K562 (cell line): ENCODE measurements at regions not wholly inside any gene's neighbourhood (a gene's known extent, or its start where the extent isn't known, plus 50 kb on each side); places are given as distances from the start of the nearest gene placed in this dataset.

Experiments used
- ATAC-seq: fragments of 200-7000 bp; cut with Tn5 transposase; 3 replicates; pipeline ENCODE4 v1.9.1; 2020; ENCODE audit warnings: moderate library complexity
- BruUV-seq: library from RNA; stranded (reverse); fragments of 400-500 nt; replicated peaks from 2 replicates; lab custom pipeline; 2021; lab: Mats Ljungman, UMichigan
- CTCF ChIA-PET: fragments of 300-600 bp; formaldehyde crosslinking; extraction: SDS; loops from one replicate; lab custom pipeline; 2021; ENCODE audit warnings: low intra/inter-chr PET ratio; lab: Yijun Ruan, JAX
- POLR2A ChIA-PET: fragments of 300-600, 350-650 bp; sonication (Branson Sonifier 250); formaldehyde crosslinking; extraction: SDS; loops from one replicate; lab custom pipeline; 2021; ENCODE audit warnings: antibody characterized with exemption, inconsistent platforms; lab: Yijun Ruan, JAX
- DNase-seq, 4 experiments: peaks; one replicate each; pipeline versions ENCODE4 v3.0.0 to v3.0.0-alpha.2; 2011 to 2018; ENCODE audit warnings: low spot score in 3 of 4, mixed read lengths in 3 of 4; ENCODE audit errors: extremely low read depth in 1 of 4
- FAIRE-seq: peaks from 2 replicates; lab custom pipeline; 2011; peaks lifted over from hg19 to GRCh38; lab: Jason Lieb, UNC
- H2AFZ ChIP-seq: 2 replicates; pipeline ENCODE4 v1.6.0; 2011; ENCODE audit warnings: low read depth, low read length, control low read depth, inconsistent platforms
- H3K27ac ChIP-seq: fragments of 200-600 bp; 3 replicates; pipeline ENCODE4 v1.8.0; 2011; ENCODE audit warnings: low read depth, mild to moderate bottlenecking, control low read depth, inconsistent platforms, low read length, moderate library complexity, mixed read lengths; ENCODE audit errors: extremely low read depth
- H3K27me3 ChIP-seq, 2 experiments: fragments of 300-600 bp in 1 of 2; 2 replicates in 1 of 2; 3 replicates in 1 of 2; pipeline versions ENCODE4 v1.6.0 to v1.8.0; 2011; ENCODE audit warnings: inconsistent platforms in 2 of 2, low read length in 2 of 2, mild to moderate bottlenecking in 1 of 2, mixed read lengths in 1 of 2, moderate library complexity in 1 of 2; ENCODE audit not compliant: control insufficient read depth in 2 of 2, insufficient read depth in 2 of 2
- H3K36me3 ChIP-seq: fragments of 300-600 bp; 3 replicates; pipeline ENCODE4 v1.8.0; 2011; ENCODE audit warnings: mild to moderate bottlenecking, low read length, inconsistent platforms; ENCODE audit not compliant: control insufficient read depth, insufficient read depth
- H3K4me1 ChIP-seq, 2 experiments: fragments of 200-600 bp in 1 of 2; replicated peaks in 1 of 2; 2 replicates in 1 of 2; 3 replicates in 1 of 2; pipeline versions ENCODE4 v1.5.1 to v1.8.0; 2011; ENCODE audit warnings: inconsistent platforms in 2 of 2, low read length in 2 of 2, mild to moderate bottlenecking in 1 of 2, mixed read lengths in 1 of 2, moderate library complexity in 1 of 2; ENCODE audit not compliant: control insufficient read depth in 2 of 2, insufficient read depth in 2 of 2
- H3K4me2 ChIP-seq: 2 replicates; pipeline ENCODE4 v1.6.1; 2011; ENCODE audit warnings: low read length, control low read depth, inconsistent platforms, mixed read lengths; ENCODE audit not compliant: insufficient read depth
- H3K4me3 ChIP-seq: fragments of 200-600 bp; sonication (generic), shearing (Covaris generic); 2 replicates; pipeline ENCODE4 v1.5.1; 2016; ENCODE audit warnings: control low read depth, inconsistent platforms
- H3K79me2 ChIP-seq: fragments of 200-600 bp; 3 replicates; pipeline ENCODE4 v1.8.0; 2011; ENCODE audit warnings: low read length, inconsistent platforms; ENCODE audit not compliant: control insufficient read depth, insufficient read depth
- H3K9ac ChIP-seq, 2 experiments: 2 replicates each; pipeline versions ENCODE4 v1.6.0 to v1.6.1; 2011; ENCODE audit warnings: low read depth in 2 of 2, low read length in 2 of 2, control low read depth in 1 of 2, inconsistent platforms in 1 of 2, mild to moderate bottlenecking in 1 of 2, mixed read lengths in 1 of 2; ENCODE audit not compliant: insufficient read depth in 1 of 2
- H3K9me1 ChIP-seq: one replicate; pipeline ENCODE4 v1.6.0; 2011; ENCODE audit warnings: inconsistent platforms, mild to moderate bottlenecking, low read length, moderate library complexity; ENCODE audit not compliant: control insufficient read depth, insufficient read depth
- H3K9me3 ChIP-seq: replicated peaks from 2 replicates; pipeline ENCODE4 v1.5.1; 2011; ENCODE audit warnings: low read depth, low read length, inconsistent platforms; ENCODE audit not compliant: control insufficient read depth, insufficient read depth
- H4K20me1 ChIP-seq: replicated peaks from 2 replicates; pipeline ENCODE4 v1.6.1; 2011; ENCODE audit warnings: low read length, inconsistent platforms, mixed read lengths; ENCODE audit not compliant: control insufficient read depth, insufficient read depth
- ETV1 ChIP-seq: fragments of 450-650 bp; conservative IDR thresholded peaks from 2 replicates; pipeline ENCODE4 v1.6.1; 2016; ENCODE audit warnings: missing genetic modification characterization, control low read depth, low read depth, missing compliant biosample characterization
- FOXJ2 ChIP-seq: fragments of 200-800 bp; sonication (Bioruptor generic); IDR thresholded peaks from 2 replicates; pipeline ENCODE4 v1.6.1; 2016; ENCODE audit warnings: missing genetic modification characterization, missing compliant biosample characterization
- HMG20A ChIP-seq: fragments of 450-650 bp; formaldehyde crosslinking; conservative IDR thresholded peaks from 2 replicates; pipeline ENCODE4 v1.4.0; 2020; ENCODE audit warnings: mild to moderate bottlenecking, mixed read lengths
- HOXB6 ChIP-seq: fragments of 250-450 bp; sonication (Bioruptor Pico); IDR thresholded peaks from 2 replicates; pipeline ENCODE4 v1.5.1; 2022; ENCODE audit warnings: mild to moderate bottlenecking, borderline replicate concordance
- MAFK ChIP-seq: IDR thresholded peaks from 2 replicates; pipeline ENCODE4 v1.6.1; 2011; ENCODE audit warnings: low read length, improper control_type of control experiment
- MCM2 ChIP-seq: fragments of 450-650 bp; IDR thresholded peaks from 2 replicates; pipeline ENCODE4 v1.6.1; 2017; ENCODE audit warnings: low read depth, mild to moderate bottlenecking
- NR2F6 ChIP-seq: fragments of 450-650 bp; formaldehyde crosslinking; IDR thresholded peaks from 2 replicates; pipeline ENCODE4 v1.4.0; 2020; ENCODE audit warnings: mild to moderate bottlenecking
- PHB ChIP-seq: fragments of 250-450 bp; sonication (Bioruptor Pico); IDR thresholded peaks from 2 replicates; pipeline ENCODE4 v1.5.0; 2021
- SIN3A ChIP-seq, 2 experiments: fragments of 150-350 bp in 1 of 2; IDR thresholded peaks; 2 replicates each; pipeline ENCODE4 v1.6.1; 2011 to 2016; ENCODE audit warnings: borderline replicate concordance in 2 of 2, low read depth in 2 of 2, low read length in 2 of 2, mild to moderate bottlenecking in 2 of 2, moderate library complexity in 2 of 2; ENCODE audit not compliant: control insufficient read depth in 1 of 2
- TAF9B ChIP-seq: fragments of 450-650 bp; IDR thresholded peaks from 2 replicates; pipeline ENCODE4 v1.6.1; 2018; ENCODE audit warnings: mild to moderate bottlenecking; ENCODE audit not compliant: partially characterized antibody
- XRCC4 ChIP-seq: IDR thresholded peaks from one replicate; pipeline ENCODE4 v1.6.1; 2011; ENCODE audit not compliant: insufficient read depth, insufficient read length; ENCODE audit errors: extremely low read depth
- in situ Hi-C: fragments of 300-500 bp; cut with MboI; formaldehyde crosslinking; loops from 4 replicates; pipeline ENCODE4 v1.15.0; 2018; ENCODE audit warnings: inconsistent platforms, mixed read lengths
- intact Hi-C: fragments of 100-400 bp; cut with micrococcal nuclease; formaldehyde crosslinking; loops from 2 replicates; pipeline ENCODE4 v1.14.2; 2022

DNA sequence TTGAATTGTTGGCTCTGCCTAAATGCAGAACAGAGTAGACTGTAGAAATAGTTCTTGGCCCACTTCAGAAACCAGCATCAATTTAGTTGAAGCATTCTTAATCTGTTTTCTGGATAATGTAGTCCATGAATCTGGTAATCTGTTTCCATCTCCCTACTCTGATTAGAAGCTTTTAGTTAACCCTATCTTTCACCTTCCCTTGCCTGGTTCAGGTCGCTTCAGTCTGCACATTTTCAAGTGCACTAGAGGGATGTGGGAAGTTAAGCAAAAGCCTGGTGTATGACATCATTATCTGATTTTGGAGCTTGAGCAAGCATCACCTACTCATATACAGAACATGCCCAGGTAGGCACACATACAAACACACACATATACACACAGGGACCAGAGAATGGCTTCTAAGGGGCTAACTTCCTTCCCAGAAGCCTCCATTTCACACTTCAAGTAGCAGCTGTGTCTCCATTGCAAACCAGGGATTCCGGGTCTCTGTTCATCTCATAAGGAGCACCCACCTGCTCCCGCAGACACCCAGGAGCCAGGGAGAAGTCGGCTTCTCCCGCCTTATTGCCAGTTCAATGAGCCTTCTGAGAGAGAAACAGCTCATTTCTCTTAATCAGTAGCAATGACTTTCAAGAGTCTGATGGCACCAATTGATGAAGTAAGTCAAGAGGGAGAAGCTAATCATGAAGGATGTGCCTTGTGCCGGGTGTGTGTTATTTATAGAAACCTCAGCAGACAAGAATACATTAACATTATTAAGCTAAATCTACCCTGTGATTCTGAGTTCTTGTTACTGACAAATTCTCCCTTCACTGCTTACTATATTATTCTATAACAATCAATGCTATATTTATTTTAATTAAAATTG, 347.9 kb upstream of the STAC start (continued):
- no peak for TF ChIP-seq MAFK
- no peak for TF ChIP-seq HOXB6 (CRISPR knock-in tag)
- no peak for TF ChIP-seq HMG20A (CRISPR knock-in tag)

DNA sequence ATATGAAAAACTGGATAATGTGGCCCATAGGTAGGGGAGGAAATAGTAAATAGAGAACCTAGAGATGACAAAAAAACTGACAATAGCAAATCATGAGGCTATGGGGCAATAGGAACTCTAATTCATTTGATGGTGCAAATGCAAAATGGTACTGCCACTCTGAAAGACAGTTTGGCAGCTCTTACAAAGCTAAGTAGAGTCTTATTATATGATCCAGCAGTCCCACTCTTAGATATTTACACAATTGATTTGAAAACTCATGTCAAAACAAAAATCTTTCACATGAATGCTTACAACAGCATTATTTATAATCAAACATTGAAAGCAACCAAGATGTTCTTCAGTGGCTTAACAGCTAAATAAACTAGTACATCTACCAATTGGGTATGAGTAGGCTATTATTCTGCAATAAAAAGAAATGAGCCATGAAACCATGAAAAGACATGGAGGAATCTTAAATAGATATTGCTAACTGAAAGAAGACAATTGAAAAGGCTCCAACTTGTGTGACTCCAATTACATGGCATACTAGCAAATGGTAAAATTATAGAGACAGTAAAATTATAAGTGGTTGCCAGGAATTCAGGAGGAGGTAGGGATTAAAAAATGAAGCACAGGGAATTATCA, 321.8 kb upstream of the STAC start:
- Histone ChIP-seq H4K20me1 (no peaks in the 10 kb centered on the region), H3K4me3 (no peak overlapping the region)
- ATAC-seq: no peak
- intact Hi-C loops: no loop called here
- FAIRE-seq: no peak
- TF ChIP-seq XRCC4 (no peak), ETV1 (tag) (no peak), TAF9B (no peak), SIN3A (IDR thresholded peaks at IDR 0.05; ENCODE audit: borderline replicate concordance in 2 of 2, control insufficient read depth in 1 of 2, low read depth in 2 of 2, low read length in 2 of 2) (no peak), FOXJ2 (tag) (no peak), NR2F6 (CRISPR knock-in tag) (no peak), PHB (no peak), MCM2 (no peak)
- TF ChIP-seq, all 486 proteins: peak for 0
- Histone ChIP-seq H3K4me2 (no peak overlapping the region), H3K27me3 (no peaks in the 10 kb centered on the region), H3K9ac (no peak overlapping the region), H3K79me2 (no peaks in the 10 kb centered on the region), H2AFZ (no peak overlapping the region), H3K4me1 (no peaks in the 10 kb centered on the region), H3K36me3 (no peaks in the 10 kb centered on the region), H3K9me3 (no peaks in the 10 kb centered on the region), H3K27ac (no peak overlapping the region), H3K9me1 (no peaks in the 10 kb centered on the region)
- in situ Hi-C loops: no loop called here
- no peak for DNase-seq
- BruUV-seq: no TSS peak
- POLR2A ChIA-PET: no interaction called here
- CTCF ChIA-PET: no interaction called here
